ENCODE measurements at regions not wholly inside any gene's neighbourhood (a gene's known extent, or its start where the extent isn't known, plus 50 kb on each side); places are given as distances from the start of the nearest gene placed in this dataset.

- TF ChIP-seq, protein P1, sequence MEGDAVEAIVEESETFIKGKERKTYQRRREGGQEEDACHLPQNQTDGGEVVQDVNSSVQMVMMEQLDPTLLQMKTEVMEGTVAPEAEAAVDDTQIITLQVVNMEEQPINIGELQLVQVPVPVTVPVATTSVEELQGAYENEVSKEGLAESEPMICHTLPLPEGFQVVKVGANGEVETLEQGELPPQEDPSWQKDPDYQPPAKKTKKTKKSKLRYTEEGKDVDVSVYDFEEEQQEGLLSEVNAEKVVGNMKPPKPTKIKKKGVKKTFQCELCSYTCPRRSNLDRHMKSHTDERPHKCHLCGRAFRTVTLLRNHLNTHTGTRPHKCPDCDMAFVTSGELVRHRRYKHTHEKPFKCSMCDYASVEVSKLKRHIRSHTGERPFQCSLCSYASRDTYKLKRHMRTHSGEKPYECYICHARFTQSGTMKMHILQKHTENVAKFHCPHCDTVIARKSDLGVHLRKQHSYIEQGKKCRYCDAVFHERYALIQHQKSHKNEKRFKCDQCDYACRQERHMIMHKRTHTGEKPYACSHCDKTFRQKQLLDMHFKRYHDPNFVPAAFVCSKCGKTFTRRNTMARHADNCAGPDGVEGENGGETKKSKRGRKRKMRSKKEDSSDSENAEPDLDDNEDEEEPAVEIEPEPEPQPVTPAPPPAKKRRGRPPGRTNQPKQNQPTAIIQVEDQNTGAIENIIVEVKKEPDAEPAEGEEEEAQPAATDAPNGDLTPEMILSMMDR (IDR thresholded peaks at IDR 0.05), result no peak
- no peak for TF ChIP-seq POLR2A (IDR thresholded peaks at IDR 0.05)
These were observed 66.1 kb upstream of the OR5AN1 start for GRCh38 chr11:59292611-59293010.

All from tibial nerve (tissue), 3 donors.